ENCODE measurements at regions not wholly inside any gene's neighbourhood (a gene's known extent, or its start where the extent isn't known, plus 50 kb on each side); places are given as distances from the start of the nearest gene placed in this dataset.
"Not testable (repeated sequence)": the region's sequence is repeated elsewhere in the genome, so short reads cannot be mapped to it uniquely, and the experiment has no call there.

DNA sequence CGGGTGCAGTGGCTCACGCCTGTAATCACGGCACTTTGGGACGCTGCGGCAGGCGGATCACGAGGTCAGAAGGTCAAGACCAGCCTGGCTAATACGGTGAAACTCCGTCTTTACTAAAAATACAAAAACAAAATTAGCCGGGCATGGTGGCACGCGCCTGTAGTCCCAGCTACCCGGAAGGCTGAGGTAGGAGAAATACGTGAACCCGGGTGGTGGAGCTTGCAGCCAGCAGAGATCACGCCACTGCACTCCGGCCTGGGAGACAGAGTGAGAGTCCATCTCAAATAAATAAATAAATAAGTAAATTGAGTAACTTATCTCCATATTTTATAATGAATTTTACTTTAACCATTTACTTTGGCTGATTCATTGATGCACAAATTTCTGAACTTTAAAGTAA, 1913.3 kb downstream of the PCDH7 start:
- H3K36me3 Mint-ChIP-seq, result no peaks in the 10 kb centered on the region
- H3K9me3 Mint-ChIP-seq, result no peaks in the 10 kb centered on the region
- H3K4me3 Mint-ChIP-seq, result no peak overlapping the region
- H3K4me1 Mint-ChIP-seq, result no peaks in the 10 kb centered on the region
- no peak overlapping the region for H3K27ac Mint-ChIP-seq
- no peaks in the 10 kb centered on the region for H3K27me3 Mint-ChIP-seq

DNA sequence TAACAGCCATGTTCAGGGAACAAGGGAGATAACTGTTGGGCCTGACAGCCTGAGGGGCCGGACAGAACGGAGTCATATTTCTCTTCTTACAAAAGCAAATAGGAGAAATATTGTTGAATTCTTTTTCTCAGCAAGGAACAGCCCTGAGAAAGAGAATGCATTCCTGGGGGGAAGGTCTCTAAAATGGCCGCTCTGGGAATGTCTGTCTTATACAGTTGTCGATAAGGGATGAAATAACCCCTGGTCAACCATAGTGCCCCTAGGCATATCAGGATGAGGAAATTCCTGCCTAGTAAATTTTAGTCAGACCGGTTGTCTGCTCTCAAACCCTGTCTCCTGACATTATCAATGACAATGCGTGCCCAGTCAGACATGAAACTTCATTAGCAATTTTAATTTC, 1925.5 kb downstream of the PCDH7 start:
- Mint-ChIP-seq H3K9me3 (peaks cover 28% of the 10 kb centered on the region), H3K27ac (no peak overlapping the region), H3K27me3 (no peaks in the 10 kb centered on the region), H3K4me1 (no peaks in the 10 kb centered on the region), H3K4me3 (no peak overlapping the region), H3K36me3 (no peaks in the 10 kb centered on the region)

- no peak overlapping the region for H3K27ac Mint-ChIP-seq
Observed at GRCh38 chr4:32658019-32658418, 1937.8 kb downstream of the PCDH7 start.

DNA sequence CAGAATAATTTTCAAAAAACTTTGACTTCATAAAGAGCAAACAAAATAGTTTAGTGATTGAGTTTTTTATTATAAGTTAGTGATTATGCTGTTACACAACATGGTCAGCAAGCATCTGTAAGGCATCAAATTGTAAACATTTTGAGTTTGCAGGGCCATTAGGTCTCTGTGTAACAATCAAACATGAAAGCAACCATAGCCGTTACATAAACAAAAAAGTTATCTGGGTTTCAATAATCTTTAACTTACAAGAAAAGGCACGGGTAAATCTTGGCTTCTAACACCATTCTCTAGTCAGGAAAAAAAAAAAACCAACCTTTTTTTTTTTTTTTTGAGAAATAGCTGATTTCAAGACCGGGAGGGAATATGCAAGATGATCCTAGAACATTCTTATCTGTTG, 1941.1 kb downstream of the PCDH7 start:
- Mint-ChIP-seq H3K36me3 (no peaks in the 10 kb centered on the region), H3K9me3 (peaks cover 7% of the 10 kb centered on the region), H3K4me1 (no peaks in the 10 kb centered on the region), H3K4me3 (no peak overlapping the region), H3K27me3 (no peaks in the 10 kb centered on the region), H3K27ac (no peak overlapping the region)

More at GRCh38 chr4:32658019-32658418, 1937.8 kb downstream of the PCDH7 start:
- no peaks in the 10 kb centered on the region for H3K27me3 Mint-ChIP-seq
- H3K4me3 Mint-ChIP-seq, result no peak overlapping the region
- peaks cover 9% of the 10 kb centered on the region for H3K9me3 Mint-ChIP-seq
- H3K36me3 Mint-ChIP-seq, result no peaks in the 10 kb centered on the region
- H3K4me1 Mint-ChIP-seq, result no peaks in the 10 kb centered on the region

- Mint-ChIP-seq H3K27me3 (no peaks in the 10 kb centered on the region), H3K27ac (no peak overlapping the region), H3K36me3 (no peaks in the 10 kb centered on the region), H3K9me3 (peaks cover 10% of the 10 kb centered on the region), H3K4me3 (no peak overlapping the region), H3K4me1 (no peaks in the 10 kb centered on the region)
Observed at GRCh38 chr4:32662803-32663202, 1942.6 kb downstream of the PCDH7 start.

DNA sequence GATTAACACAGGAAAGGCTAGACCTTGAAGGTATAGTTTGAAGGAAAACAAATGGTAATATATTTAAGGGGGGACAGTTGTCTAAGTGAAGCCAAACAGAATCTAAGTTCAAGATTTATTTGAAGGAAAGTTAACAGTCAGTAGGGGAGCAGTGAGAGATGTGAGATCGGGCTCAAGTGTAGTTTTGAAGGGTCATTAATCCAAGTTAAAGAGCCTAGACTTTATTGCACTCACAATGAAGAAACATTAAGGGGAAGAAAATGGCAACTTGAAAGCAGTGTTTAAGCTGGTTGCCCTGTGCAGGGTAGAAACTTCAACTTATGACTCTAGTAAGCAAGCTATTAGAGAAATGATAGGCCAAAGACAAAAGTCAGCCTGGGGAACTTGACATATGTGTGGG, 1952.2 kb downstream of the PCDH7 start:
- no peaks in the 10 kb centered on the region for H3K36me3 Mint-ChIP-seq
- no peak overlapping the region for H3K27ac Mint-ChIP-seq
- no peak overlapping the region for H3K4me3 Mint-ChIP-seq
- H3K9me3 Mint-ChIP-seq, result peaks cover 5% of the 10 kb centered on the region
- no peaks in the 10 kb centered on the region for H3K4me1 Mint-ChIP-seq
- no peaks in the 10 kb centered on the region for H3K27me3 Mint-ChIP-seq

DNA sequence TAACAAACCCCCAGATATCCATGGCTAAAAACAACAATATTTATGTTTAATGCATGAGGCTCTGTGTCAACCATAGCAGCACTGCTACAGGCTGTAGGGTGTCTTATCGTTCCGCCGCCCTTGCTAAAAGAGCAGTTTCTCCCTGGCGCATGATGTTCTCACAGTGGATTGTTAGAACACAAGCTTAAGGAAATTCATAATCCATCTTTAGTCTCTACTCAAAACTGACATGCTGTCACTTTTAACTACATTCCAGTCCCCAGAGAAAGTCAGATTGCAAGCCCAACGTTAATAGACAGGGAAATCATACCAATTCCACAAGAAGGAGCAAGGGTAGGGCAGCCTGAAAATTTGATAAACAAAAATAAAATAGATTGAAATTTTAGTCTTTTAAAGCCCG, 1960.8 kb downstream of the PCDH7 start:
- Mint-ChIP-seq H3K9me3 (peaks cover 25% of the 10 kb centered on the region), H3K27ac (no peak overlapping the region), H3K4me3 (no peak overlapping the region), H3K27me3 (no peaks in the 10 kb centered on the region), H3K36me3 (no peaks in the 10 kb centered on the region), H3K4me1 (no peaks in the 10 kb centered on the region)

DNA sequence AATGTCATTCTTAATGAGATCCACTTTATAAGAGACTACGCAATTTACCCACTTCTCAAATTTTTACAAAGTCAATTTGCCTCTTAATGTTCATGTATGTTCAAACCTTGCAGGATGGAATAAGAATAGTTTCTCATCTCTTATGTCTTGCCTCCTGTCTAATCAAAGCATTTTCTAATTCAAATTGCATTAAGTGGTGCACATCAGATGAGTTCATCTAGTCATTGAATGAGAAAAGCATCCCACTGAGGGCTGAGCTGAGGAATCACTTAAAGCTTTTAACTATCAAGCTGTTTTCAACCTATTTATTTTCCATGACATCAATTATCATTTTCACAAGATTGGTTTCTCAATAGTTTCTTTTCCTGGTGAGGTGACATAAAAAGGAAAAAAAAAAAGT, 1964.0 kb downstream of the PCDH7 start:
- Mint-ChIP-seq H3K4me3 (no peak overlapping the region), H3K27me3 (no peaks in the 10 kb centered on the region), H3K27ac (no peak overlapping the region), H3K36me3 (no peaks in the 10 kb centered on the region), H3K9me3 (peaks cover 21% of the 10 kb centered on the region), H3K4me1 (no peaks in the 10 kb centered on the region)

- H3K9me3 Mint-ChIP-seq, result peaks cover 12% of the 10 kb centered on the region
- H3K4me1 Mint-ChIP-seq, result no peaks in the 10 kb centered on the region
- no peak overlapping the region for H3K4me3 Mint-ChIP-seq
- no peaks in the 10 kb centered on the region for H3K27me3 Mint-ChIP-seq
- H3K36me3 Mint-ChIP-seq, result no peaks in the 10 kb centered on the region
- no peak overlapping the region for H3K27ac Mint-ChIP-seq
Observed at GRCh38 chr4:32686123-32686522, 1966.0 kb downstream of the PCDH7 start.

DNA sequence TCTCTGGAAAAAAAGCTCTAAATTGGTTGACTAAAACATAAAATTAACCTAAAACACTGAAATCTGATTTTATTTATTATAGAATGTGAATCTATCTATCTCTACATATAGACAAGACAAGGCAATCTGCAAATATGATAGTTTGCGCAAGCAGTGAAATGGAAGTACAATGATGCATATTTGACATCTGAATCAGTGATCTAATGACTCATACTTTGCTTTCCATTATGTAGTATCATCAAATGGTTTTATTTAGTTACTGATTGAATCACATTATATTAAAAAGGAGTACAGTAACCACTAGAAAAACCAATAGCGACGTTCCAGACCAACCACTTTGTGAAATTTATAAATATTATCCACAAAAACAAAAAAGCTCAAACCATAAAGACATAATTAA, 1969.3 kb downstream of the PCDH7 start:
- no peaks in the 10 kb centered on the region for H3K36me3 Mint-ChIP-seq
- H3K27me3 Mint-ChIP-seq, result no peaks in the 10 kb centered on the region
- H3K4me1 Mint-ChIP-seq, result no peaks in the 10 kb centered on the region
- H3K27ac Mint-ChIP-seq, result no peak overlapping the region
- no peak overlapping the region for H3K4me3 Mint-ChIP-seq
- H3K9me3 Mint-ChIP-seq, result peaks cover 12% of the 10 kb centered on the region

- H3K9me3 Mint-ChIP-seq, result peaks cover 8% of the 10 kb centered on the region
- no peaks in the 10 kb centered on the region for H3K36me3 Mint-ChIP-seq
- H3K4me3 Mint-ChIP-seq, result no peak overlapping the region
- H3K4me1 Mint-ChIP-seq, result no peaks in the 10 kb centered on the region
- no peak overlapping the region for H3K27ac Mint-ChIP-seq
- no peaks in the 10 kb centered on the region for H3K27me3 Mint-ChIP-seq
Observed at GRCh38 chr4:32697281-32697814, 1977.2 kb downstream of the PCDH7 start.

DNA sequence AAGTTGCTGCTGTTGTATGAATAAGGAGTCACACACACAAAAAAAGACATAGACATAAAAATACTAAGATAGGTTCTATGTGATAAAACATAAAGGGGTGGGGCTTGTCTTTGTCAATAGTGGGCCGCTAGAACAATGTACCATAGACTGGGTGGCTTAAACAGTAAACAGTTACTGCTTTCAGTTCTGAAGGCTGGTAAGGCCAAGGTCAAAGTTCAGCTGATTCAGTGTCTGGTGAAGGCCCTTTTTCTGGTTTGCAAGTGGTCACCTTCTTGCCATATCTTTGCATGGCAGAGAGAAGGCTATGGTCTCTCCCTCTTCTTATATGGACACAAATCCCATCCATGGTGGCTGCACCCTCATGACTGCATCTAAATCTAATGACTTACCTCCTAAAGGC, 1980.7 kb downstream of the PCDH7 start:
- Mint-ChIP-seq H3K36me3 (no peaks in the 10 kb centered on the region), H3K4me3 (no peak overlapping the region), H3K9me3 (peaks cover 13% of the 10 kb centered on the region)

GRCh38 chr4:32706893-32707292, 1986.7 kb downstream of the PCDH7 start:
- Mint-ChIP-seq H3K4me3 (no peak overlapping the region), H3K27ac (no peak overlapping the region), H3K36me3 (no peaks in the 10 kb centered on the region), H3K9me3 (peaks cover 17% of the 10 kb centered on the region), H3K4me1 (no peaks in the 10 kb centered on the region), H3K27me3 (no peaks in the 10 kb centered on the region)

More for the DNA sequence above, 1980.7 kb downstream of the PCDH7 start:
- Mint-ChIP-seq H3K27ac (no peak overlapping the region), H3K27me3 (no peaks in the 10 kb centered on the region), H3K4me1 (no peaks in the 10 kb centered on the region)

GRCh38 chr4:32716090-32716620, 1996.0 kb downstream of the PCDH7 start:
- not testable (repeated sequence) for H3K27ac Mint-ChIP-seq, H3K4me3 Mint-ChIP-seq, H3K36me3 Mint-ChIP-seq, H3K27me3 Mint-ChIP-seq, H3K4me1 Mint-ChIP-seq
- peaks cover 25% of the 10 kb centered on the region for H3K9me3 Mint-ChIP-seq

DNA sequence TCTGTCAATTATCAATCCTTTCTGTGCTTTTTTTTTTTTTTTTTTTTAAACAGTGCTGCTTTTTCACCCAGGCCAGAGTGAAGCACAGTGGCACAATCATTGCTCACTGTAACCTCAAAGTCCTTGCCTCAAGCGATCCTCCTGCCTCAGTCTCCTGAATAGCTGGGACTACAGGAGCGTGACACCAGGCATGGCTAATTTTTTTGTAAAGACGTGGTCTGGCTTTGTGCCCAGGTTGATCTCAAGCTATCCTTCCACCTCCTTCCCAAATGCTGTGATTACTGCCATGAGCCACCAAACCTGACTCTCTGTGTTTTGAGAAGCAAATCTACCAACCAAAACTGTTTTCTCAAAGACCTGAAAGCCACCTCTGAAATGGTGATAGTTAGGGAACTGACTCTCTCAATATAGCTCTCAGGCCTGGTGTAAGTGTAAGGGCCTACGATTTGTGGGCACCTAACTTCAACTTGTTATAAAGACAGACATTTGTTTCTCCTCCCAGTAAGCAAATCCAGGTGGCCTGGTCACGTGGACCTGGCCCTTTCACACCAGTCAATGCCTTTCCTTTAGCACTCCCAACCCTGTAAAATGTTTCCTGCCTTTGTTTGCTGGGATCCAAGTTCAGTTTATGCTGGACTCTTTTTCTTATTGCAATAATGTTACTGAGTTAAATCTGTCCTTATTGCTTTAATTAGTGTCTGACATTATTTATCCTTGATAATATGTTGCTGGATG, 2015.9 kb downstream of the PCDH7 start:
- H3K4me3 Mint-ChIP-seq, result no peak overlapping the region
- H3K27ac Mint-ChIP-seq, result no peak overlapping the region
- H3K9me3 Mint-ChIP-seq, result no peaks in the 10 kb centered on the region
- H3K27me3 Mint-ChIP-seq, result no peaks in the 10 kb centered on the region
- no peaks in the 10 kb centered on the region for H3K4me1 Mint-ChIP-seq
- H3K36me3 Mint-ChIP-seq, result no peaks in the 10 kb centered on the region

GRCh38 chr4:32744211-32744610, 2024.0 kb downstream of the PCDH7 start:
- Mint-ChIP-seq H3K27ac (no peak overlapping the region), H3K4me1 (no peaks in the 10 kb centered on the region), H3K9me3 (no peaks in the 10 kb centered on the region), H3K36me3 (no peaks in the 10 kb centered on the region), H3K4me3 (no peak overlapping the region), H3K27me3 (no peaks in the 10 kb centered on the region)

DNA sequence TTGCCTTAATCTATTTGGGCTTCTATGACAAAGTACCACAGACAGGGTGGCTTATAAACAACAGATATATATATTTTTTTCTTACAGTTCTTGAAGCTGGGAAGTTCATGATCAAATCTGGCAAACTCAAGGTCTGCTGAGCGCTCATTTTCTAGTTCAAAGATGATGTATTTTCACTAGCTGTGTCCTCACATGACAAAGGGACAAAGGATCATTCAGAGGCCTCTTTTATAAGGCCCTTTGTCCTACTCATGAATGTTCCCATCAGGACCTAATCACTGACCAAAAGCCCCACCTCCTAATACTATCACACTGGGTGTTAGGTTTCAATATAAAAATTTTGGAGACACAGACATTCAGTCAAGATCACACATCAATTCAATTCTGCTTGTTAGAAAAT, 2025.2 kb downstream of the PCDH7 start:
- no peaks in the 10 kb centered on the region for H3K9me3 Mint-ChIP-seq
- H3K27me3 Mint-ChIP-seq, result no peaks in the 10 kb centered on the region
- H3K27ac Mint-ChIP-seq, result no peak overlapping the region
- H3K4me1 Mint-ChIP-seq, result no peaks in the 10 kb centered on the region
- H3K36me3 Mint-ChIP-seq, result no peaks in the 10 kb centered on the region
- no peak overlapping the region for H3K4me3 Mint-ChIP-seq

All from activated naive CD4-positive, alpha-beta T cell treated with anti-CD3 and anti-CD28 coated beads, Interleukin-2, amount 50 U/mL, for 24 hours (primary cell).